ENCODE measurements at regions not wholly inside any gene's neighbourhood (a gene's known extent, or its start where the extent isn't known, plus 50 kb on each side); places are given as distances from the start of the nearest gene placed in this dataset.

DNA sequence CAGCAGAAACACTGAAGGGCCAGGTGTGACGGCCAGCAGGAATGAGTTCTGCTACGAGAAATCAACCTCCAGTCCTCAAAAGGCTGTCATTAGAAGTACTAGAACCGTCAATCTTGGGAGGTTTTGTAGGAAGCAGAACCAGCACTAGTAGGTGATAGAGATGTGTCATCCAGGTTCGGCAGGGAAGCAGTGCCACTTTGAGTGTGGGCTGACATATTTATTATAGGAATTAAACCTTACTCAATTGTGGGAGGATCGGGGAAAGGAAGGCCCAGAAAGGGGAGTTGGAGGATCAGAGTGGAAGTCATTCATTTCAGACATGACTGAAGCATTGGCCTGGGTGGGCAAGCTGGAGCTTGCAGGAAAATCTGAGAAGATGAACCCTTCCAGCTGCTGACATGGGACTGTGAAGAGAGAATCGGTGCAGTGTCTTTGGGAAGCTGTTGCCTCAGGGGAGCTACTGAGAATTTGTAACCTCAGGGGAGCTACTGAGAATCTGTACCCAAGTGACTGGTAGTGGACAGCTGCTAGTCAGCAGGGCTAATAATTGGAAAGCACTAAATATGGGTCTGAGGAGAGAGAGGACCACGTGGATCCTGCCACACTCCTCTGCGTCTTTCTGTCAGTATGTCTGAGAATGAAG lies 177.4 kb downstream of the SPRY1 start:
- DNase-seq (ENCODE audit: low read depth) = no peak

DNA sequence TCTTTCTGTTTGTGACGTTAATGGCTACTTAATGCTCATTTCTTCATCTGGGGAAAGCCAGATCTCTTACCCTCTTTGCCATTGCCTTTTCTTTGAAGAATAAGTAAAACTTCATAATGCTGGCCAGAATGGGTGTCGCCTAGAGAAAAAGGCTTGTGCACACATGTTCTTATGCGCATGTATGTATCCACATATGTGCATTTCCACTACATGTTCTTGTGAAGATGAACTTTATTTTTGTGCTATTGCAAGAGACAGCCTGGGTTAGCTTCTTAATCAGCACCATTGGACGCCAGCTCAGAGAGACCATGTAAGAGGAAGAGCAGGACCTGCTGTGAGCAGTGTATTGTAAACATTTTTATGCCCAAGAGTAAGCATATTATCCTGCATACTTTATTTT lies 178.7 kb downstream of the SPRY1 start:
- DNase-seq (ENCODE audit: low read depth) = no peak

DNA sequence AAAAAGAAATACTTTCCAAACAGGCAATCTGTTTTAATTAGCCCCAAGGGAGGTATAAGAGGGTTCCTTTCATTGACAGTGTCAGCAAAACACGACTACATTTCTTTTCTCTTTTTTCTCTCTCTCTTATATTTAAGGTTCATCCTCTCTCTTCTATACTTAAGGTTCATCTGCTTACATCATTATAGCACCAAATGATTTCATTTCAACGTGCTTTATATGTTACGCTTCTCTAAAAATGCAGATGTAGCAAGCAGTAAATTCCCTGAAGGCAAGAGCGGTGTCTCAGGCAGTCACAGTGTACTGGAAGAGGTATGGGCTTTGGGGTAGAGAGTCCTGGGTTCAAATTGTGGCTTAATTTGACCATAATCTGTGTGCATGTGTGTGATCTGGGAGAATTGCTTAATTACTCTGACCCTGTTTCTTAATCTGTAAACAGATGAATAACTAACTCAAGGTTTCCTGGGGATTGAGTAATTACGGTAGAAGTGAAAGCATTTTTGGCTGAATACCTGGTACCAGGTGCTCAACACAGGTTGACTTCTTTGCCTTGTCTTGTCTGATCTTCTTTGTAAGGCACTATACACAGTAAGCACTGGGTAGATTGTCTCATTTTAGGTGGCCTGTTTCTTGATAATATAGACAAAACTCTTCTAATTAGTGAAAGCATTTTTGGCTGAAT lies 180.8 kb downstream of the SPRY1 start:
- DNase-seq (ENCODE audit: low read depth) = no peak

DNA sequence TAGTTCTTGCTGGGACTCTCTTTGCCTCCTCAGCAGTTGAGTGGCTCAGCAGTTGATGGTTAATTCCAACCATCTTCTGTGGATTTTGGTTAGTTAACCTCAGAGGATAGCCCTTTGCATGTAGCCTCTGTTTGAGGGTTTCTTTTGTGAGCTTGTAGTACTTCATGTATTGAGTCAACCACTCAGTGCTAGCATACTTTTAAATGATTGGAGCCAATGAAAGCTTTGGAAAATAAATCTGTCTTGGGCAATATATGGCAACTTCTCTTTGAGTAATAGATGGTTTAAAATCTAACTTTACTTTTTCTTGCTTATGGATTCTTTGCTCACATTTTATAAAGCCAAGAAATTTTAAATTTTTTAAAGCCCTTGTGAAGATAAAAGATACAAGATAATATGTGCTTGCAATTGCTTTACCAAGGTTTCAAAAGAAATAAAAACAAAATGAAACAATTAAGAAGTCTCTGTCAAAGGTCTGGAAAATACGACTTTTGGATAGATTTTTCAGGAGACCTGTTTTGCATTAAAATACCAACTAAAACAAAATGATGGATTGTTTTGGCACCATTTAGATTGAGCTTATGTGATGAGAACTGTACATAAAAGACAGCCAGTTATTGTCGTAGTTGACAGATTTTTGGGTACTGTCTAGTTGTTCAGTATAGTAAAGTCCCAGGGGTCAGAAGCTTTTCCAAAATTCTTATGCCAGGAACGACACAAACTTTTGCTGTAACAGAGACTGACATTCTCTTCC lies 181.9 kb downstream of the SPRY1 start:
- DNase-seq (ENCODE audit: low read depth) = no peak

DNA sequence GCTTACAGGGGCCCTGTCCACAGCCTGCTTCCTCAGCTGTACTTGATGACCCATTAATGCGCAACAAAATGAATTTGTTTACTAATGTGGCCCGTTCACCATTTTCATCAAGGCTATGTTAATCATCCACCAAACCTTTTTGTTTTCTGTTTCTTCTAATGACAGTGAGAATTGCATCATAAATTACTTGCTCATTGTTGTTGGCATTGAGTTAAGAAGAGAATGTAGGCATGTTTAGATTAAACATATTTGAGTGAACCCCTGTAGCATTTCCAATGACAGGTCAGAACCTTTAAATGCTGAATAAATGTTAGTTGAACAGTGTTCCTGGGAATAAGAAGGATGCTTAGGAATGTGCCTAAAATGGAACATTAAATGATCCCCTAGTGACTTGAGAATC lies 183.4 kb downstream of the SPRY1 start:
- no peak for DNase-seq (ENCODE audit: low read depth)

DNA sequence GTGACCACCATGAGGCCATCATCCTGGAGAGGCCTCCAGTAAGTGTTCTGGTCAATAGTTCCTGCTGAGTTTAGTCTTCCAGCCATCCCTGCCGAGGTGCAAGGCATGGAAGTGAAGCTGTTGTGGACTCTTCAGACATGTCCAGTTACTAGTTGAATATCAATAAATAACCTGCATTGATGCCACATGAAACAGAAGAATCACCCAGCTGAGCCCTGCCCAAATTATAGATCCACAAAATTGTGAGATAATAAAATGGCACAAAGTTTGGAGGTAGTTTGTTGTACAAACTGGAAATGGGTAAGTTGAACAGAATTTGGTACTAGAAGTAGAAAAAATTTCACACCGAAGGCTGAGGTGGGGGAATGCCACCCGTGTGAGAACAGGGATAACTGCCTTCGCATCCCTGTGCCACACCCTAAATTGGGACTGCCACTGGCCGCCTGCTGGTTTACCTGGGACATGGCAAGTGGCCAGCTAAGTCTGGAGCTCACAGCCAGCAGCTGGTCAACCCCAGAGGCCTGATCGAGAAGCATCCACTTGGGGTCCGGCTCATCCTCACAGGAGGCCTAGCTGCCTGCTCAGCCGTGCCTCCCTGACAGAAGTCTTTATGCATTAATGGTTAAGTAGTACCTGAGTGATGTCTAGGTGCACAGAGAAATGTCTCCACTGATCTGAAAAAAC lies 184.5 kb downstream of the SPRY1 start:
- DNase-seq (ENCODE audit: low read depth) = no peak

DNA sequence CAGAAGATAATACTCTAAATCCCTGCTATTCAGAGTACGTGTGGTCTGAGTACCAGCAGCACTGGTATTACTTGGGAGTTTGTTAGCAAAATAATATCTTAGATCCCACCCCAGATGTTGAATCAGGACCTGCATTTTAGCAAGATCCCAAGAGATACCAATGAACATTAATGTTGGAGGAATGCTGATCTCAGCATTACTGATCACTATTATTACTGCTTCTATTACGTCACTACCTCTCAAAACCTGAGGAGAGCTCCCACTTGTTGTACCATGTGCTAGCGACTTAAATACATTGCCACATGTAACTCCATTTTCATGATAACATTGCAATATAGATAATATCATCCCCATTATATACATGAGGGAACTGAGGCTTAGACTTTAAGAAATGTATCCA lies 185.2 kb downstream of the SPRY1 start:
- no peak for DNase-seq (ENCODE audit: low read depth)

DNA sequence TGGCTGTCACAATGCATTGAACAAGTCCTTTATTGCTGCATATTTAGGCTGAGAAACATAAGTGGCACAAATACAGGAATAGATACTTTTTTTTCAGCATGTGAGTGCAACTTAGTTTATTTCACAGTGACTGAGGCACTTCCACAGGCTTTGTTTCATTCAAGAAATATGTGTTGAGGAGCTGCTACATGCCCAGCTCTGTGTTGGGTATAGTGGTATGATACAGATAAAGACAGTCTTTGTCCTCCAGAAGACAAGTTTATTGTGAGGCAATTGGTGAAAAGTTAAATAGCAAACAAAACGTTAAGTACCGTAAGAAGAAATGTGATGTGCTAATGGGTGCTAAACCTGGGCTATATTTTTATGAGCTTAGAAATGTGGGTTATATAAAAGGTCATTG lies 186.4 kb downstream of the SPRY1 start:
- DNase-seq (ENCODE audit: low read depth) = no peak

DNA sequence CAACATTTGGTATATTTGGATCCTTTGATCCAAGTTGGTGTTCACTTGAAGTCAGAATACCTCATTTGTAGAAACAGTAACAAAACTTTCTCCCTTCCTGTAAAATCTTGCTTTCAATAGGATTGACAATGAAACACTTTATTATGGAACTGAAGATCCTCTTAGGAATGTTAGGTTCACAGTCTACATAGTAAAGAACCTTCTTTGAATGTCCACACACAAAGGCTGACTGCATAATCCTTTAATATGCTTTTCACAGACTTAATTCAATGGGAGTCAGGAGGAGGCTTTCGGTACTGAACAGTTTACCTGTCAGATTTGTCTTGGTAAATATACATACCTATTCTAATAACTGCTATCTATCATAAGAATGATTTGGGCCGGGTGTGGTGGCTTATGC lies 188.5 kb downstream of the SPRY1 start:
- DNase-seq (ENCODE audit: low read depth) = no peak

DNA sequence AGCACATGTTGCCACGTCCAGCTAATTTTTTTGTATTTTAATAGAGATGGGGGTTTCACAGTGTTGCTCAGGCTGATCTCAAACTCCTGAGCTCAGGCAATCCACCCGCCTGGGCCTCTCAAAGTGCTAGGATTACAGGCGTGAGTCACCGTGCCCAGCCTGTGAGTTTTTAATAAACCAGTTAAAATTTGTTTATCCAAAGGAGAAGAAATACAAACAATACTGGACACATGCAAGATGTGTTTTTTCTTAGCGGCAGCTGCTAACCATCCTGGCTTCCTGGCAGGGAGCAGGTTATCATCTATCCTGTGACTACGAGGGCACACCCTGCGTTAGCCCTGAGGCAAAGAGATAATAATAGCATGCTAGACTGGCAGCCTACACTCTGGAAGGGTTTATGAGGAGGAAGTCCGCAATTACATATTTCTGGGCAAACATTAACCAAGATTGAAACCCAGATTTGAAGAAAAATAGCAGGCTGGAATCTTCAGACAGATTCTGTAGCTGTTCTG lies 191.4 kb downstream of the SPRY1 start:
- DNase-seq (ENCODE audit: low read depth) = peak; percentile 66

DNA sequence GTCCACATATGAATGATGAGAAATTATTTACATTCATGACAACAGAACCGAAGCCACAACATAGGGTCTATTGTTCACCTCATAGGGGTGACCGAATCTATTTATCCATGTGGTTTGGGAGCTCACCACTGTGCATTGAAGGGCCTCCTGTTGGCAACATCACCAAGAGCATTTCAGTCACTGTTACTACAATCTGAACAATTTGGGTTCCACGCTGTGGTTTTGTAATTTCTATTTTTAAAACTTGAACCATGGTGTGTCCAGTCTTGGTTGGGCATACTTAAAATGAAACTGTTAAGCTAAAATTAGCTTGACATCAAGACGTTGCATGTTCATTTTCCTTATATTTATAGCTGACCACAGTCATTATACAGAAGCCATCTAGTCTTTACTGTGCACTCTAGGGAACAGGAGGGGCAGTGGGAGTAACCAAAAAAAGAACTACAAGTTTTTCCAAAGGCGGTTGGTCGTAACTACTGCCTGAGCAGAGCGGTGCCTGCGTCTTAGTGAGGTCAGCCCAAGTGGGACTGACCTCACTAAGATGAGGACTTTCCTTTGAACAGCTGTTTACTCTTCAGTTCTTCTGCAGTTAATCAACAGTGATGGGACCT lies 192.1 kb downstream of the SPRY1 start:
- peak; percentile 44 for DNase-seq (ENCODE audit: low read depth)

DNA sequence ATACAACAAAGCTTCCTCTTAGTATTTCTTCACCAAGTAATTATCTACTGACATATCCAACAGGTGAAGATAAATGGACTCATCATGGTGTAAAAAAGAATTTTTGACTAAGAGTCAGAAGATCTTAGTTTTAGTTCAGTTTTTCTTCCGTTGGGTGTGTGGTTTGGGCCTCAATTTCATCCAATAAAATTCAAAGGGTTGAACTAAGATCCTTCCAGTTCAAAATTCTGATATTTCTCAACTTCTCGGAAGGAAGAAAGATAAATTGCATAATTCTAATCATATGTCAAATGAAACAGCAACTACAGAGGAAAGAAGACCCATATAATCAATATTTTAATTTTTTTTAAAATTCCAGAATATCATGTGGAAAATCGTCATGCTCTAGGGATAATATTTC lies 192.7 kb downstream of the SPRY1 start:
- DNase-seq (ENCODE audit: low read depth) = no peak

DNA sequence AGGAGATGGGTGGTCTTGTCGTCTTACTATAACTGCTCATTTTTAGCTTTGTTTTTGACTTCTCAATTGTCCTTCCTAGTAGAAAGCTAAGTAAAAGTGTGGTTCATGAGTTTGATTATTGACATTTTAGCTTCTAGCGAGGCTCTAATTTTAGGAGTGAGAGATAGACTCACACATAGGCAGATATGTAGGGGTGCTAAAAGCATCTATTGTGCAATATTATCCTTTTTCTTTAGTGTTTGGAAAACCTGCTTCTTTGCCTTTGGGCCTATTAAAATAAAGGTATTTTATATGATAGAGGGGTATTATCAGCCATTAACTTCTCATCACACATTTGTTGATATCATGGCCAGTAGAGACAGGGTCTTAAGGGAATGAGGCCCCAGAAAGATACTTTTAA lies 195.3 kb downstream of the SPRY1 start:
- DNase-seq (ENCODE audit: low read depth) = no peak

DNA sequence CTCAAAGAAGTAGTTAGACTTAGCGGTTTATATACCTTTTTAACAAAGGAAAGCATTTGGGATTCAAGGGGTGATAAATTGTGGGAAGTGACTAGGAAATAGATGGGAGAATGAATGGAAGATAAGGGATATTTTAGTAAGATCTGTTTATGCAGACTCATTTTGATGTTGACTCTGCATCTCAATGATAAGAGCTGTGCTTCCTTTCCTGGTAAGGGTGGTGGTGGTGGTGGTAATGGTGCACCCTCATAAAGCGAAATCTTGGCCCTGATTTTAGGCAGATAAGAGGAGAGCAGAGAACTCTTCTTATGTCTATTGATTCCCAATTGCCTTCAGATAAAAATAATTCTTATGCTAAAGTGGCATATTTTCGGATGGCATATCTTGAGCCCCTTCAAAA lies 197.1 kb downstream of the SPRY1 start:
- DNase-seq (ENCODE audit: low read depth) = no peak

DNA sequence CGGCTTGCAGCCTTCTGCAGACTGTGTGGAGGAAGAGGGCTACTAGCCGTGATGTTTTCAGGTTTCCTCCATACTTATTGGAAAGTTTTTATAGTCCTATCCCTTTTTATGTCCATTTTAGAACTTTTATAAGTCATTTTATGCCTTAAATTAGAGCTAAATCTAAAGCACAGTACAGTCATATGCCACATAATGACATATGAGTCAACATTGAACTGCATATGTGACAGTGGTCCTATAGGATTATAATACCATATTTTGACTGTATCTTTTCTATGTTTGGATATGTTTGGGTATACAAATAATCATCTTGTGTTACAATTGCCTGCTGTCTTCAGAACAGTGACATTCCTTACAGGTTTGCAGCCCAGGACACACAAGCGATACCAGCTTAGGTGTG lies 200.2 kb downstream of the SPRY1 start:
- no peak for DNase-seq (ENCODE audit: low read depth)

DNA sequence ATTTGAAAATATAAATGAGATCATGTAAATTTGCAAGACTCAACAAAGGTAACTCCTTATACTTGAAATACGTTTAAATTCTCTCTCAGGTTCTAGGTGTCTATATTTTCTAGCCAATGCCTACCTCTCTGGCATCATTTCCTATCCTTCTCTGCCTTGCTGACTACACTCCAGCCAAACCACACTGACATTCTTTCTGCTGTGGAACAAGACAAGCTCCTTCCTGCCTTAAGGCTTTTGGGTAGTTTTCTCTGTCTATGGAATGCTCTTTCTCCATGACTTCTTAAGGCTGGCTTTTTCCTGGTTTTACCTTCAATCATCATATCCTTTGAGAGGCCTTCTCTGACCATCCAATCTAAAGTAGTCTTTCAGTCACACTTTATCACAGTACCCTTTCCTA lies 201.0 kb downstream of the SPRY1 start:
- peak; percentile 21 for DNase-seq (ENCODE audit: low read depth)

DNA sequence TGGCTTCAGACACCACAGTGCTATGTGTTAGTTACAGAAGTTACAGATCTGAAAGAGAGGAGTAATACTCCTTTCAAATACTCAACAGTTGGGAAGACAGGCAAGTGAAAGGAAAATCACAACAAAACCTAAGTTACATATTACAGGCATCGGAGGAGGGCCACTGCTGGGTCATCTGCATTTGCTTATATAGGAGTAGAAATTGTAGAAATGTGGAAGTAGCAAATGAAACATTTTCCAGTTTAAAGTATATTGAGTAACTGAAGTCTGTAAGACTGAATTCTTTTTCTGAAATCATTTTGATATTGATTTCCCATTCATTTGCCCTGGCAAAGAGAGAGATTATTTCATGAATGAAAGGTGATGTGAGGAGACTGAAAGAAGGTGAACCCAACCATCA lies 201.7 kb downstream of the SPRY1 start:
- no peak for DNase-seq (ENCODE audit: low read depth)

DNA sequence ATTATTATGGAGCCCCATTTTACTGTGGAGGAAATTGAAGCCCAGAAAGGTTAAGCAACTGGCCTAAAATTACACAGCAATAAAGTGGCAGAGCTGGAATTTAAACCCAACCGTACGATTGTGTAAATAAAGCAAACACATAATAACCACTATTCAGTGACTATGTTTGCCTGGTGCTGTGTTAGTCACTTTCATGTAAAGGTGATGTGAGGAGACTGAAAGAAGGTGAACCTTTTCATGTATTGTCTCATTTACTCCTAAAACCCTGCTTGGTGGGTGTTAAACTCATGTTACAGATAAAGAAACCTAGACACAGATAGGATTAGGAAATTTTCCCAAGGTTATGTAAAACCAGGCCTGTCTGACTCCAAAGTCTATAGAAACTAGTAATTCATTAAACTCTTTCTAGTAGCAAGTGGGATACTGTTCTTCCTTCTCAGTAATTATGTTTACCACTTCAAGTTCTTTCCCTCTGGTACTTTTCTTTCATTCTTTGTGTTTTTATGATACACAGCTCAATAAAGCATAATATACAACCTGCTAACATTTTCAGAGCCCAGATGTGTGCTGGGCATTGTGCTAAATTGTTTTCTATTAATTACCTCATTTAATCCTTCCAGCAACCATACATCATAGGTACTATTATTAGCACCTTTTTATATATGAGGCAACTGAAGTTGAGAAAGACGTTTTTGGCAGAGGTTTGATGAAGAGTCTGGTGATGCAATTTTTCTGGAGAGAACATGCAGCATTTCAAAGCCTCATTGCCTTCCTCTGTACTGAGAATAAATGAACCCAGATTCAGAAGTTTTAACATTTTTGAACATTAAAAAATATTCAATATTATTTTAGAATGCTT lies 202.7 kb downstream of the SPRY1 start:
- DNase-seq (ENCODE audit: low read depth) = no peak

DNA sequence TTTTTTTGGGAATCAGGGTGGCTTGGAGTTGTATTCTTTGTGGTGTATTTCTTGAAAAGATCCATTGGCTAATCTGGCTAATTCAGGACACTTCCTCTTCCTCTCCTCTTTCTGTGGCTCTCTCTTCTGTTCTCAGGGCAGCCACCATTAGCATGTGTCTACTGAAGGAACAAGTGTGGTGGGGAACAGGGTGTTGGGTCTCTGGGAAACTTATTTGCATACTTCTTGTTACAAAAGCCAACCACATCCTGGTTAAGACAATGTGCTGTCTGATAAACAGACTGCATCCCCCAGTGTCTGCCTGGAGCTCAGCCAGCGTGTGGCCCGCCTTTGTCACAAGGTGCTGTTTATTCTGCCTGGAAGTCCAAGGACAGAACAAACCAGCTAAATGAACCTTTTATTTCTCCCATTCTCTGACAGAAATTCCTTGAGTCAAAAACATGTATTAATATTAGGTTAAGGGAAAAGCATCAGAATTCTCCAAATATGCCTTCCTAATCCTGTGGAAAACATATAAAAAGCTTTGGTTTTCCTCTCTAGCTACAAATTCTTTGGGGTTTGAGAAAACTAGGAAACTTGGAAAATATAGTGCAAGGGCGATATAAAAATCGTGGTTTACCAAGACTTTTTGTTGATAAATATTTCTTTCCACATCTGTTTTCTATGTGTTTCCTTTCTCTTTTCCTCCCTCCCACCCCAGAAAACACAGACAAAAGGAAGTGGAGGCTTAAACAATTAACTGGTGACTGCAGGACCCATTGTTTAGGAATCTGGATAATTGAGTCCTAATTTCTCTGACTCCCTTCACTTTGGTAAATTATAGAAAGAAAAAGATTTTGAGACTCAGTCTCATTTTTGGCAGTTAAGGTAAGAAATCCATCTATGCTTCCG lies 203.6 kb downstream of the SPRY1 start:
- DNase-seq (ENCODE audit: low read depth) = peak; percentile 10
